NB4 (cell line): ENCODE measurements at regions not wholly inside any gene's neighbourhood (a gene's known extent, or its start where the extent isn't known, plus 50 kb on each side); places are given as distances from the start of the nearest gene placed in this dataset.

Experiments used
- TF ChIP-seq, protein P1 (sequence below): IDR thresholded peaks from one replicate; pipeline ENCODE4 v1.5.1; 2012; ENCODE audit warnings: low read depth, low read length
- TF ChIP-seq, protein P2 (sequence below): IDR thresholded peaks from 2 replicates; pipeline ENCODE4 v1.6.1; 2011; ENCODE audit warnings: low read depth, low read length

DNA sequence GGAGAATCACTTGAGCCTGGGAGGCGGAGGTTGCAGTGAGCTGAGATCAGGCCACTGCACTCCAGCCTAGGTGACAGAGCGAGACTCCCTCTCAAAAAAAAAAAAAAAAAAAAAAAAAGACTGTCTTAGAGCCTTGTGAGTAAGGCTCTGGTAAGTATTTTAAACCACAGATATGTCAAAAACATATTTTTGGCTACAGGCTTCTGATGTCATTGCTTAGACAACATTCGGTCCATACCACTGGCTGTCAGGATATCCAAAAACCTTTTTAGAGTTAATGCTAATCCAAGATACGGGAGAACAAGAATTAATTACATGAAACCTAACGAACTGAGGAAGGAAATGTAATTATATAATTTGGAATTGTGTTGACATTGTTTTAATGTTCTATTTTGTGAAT is 999.5 kb upstream of the PABPC4L start:
- TF ChIP-seq, protein P1, sequence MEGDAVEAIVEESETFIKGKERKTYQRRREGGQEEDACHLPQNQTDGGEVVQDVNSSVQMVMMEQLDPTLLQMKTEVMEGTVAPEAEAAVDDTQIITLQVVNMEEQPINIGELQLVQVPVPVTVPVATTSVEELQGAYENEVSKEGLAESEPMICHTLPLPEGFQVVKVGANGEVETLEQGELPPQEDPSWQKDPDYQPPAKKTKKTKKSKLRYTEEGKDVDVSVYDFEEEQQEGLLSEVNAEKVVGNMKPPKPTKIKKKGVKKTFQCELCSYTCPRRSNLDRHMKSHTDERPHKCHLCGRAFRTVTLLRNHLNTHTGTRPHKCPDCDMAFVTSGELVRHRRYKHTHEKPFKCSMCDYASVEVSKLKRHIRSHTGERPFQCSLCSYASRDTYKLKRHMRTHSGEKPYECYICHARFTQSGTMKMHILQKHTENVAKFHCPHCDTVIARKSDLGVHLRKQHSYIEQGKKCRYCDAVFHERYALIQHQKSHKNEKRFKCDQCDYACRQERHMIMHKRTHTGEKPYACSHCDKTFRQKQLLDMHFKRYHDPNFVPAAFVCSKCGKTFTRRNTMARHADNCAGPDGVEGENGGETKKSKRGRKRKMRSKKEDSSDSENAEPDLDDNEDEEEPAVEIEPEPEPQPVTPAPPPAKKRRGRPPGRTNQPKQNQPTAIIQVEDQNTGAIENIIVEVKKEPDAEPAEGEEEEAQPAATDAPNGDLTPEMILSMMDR = no peak
- TF ChIP-seq, protein P2, sequence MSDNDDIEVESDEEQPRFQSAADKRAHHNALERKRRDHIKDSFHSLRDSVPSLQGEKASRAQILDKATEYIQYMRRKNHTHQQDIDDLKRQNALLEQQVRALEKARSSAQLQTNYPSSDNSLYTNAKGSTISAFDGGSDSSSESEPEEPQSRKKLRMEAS = no peak
